ENCODE measurements at regions not wholly inside any gene's neighbourhood (a gene's known extent, or its start where the extent isn't known, plus 50 kb on each side); places are given as distances from the start of the nearest gene placed in this dataset.

GRCh38 chr3:20608054-20608738 lies 422.2 kb upstream of the SGO1 start:
- no peaks in the 10 kb centered on the region for H3K9me3 ChIP-seq (replicated peaks; ENCODE audit: control insufficient read depth, insufficient read depth, low read length)
- H3K27ac ChIP-seq (ENCODE audit: control insufficient read depth, insufficient read depth) = no peak overlapping the region
- 14% methylated on average over 4 of the region's 5 CpGs for WGBS (ENCODE audit: insufficient coverage, insufficient replicate concordance, low lambda C conversion rate, missing lambda C conversion rate)
- CTCF ChIA-PET = interaction anchor here (0.7 to 1.0 kb wide), 2 partner anchors 10 to 22 kb away, joined by 3 read pairs; no protein-coding TSS in a partner anchor
- H3K9ac ChIP-seq (ENCODE audit: control insufficient read depth, insufficient read depth, low read length) = no peak overlapping the region
- no peak overlapping the region for H3K4me3 ChIP-seq
- FAIRE-seq (no peak), DNase-seq (ENCODE audit: low read depth, low spot score) (no peak), ATAC-seq (no peak)
- BruUV-seq (replicated peaks) = no TSS peak
- in situ Hi-C loops (cut with MboI) (no loop called here), intact Hi-C loops (cut with micrococcal nuclease; ENCODE audit: unreplicated experiment) (no loop called here)
- no peak overlapping the region for H2AFZ ChIP-seq (ENCODE audit: control insufficient read depth, low read depth, low read length)
- POLR2A ChIA-PET = no interaction called here
- no peak overlapping the region for H3K4me2 ChIP-seq (ENCODE audit: control insufficient read depth, insufficient read depth)
- SMC1A ChIA-PET (ENCODE audit: uncharacterized antibody, unreplicated experiment) = no interaction called here
- H4K20me1 ChIP-seq (ENCODE audit: control insufficient read depth, insufficient read depth) = no peaks in the 10 kb centered on the region
- RAD21 ChIA-PET (ENCODE audit: unreplicated experiment) = no interaction called here
- H3K27me3 ChIP-seq (replicated peaks in 1 of 2; ENCODE audit: control insufficient read depth in 2 of 2, insufficient read depth in 2 of 2, low read length in 1 of 2) = no peaks in the 10 kb centered on the region
- TF ChIP-seq GABPA (IDR thresholded peaks at IDR 0.05; ENCODE audit: low read depth) (no peak), ZSCAN29 (IDR thresholded peaks at IDR 0.05) (no peak), ATF7 (IDR thresholded peaks at IDR 0.05; ENCODE audit: low read depth) (no peak), ZNF24 (IDR thresholded peaks at IDR 0.05) (no peak), LARP7 (IDR thresholded peaks at IDR 0.05) (no peak), POLR2A (IDR thresholded peaks at IDR 0.05; ENCODE audit: low read depth, low read length) (no peak), STAT1 (conservative IDR thresholded peaks at IDR 0.05) (no peak), EP300 (IDR thresholded peaks at IDR 0.05; ENCODE audit: borderline replicate concordance in 1 of 2, control insufficient read depth in 1 of 2, low read depth in 2 of 2, low read length in 2 of 2) (no peak), IKZF2 (IDR thresholded peaks at IDR 0.05) (no peak), PBX3 (IDR thresholded peaks at IDR 0.05; ENCODE audit: insufficient replicate concordance, low read depth, low read length) (no peak), ASH2L (IDR thresholded peaks at IDR 0.05; ENCODE audit: borderline replicate concordance, low read depth) (no peak), SIX5 (IDR thresholded peaks at IDR 0.05; ENCODE audit: low read depth, low read length, severe bottlenecking) (no peak), HDGF (IDR thresholded peaks at IDR 0.05) (no peak), IKZF1 (conservative IDR thresholded peaks at IDR 0.05) (no peak), CBX5 (IDR thresholded peaks at IDR 0.05; ENCODE audit: low read depth) (no peak), SPI1 (IDR thresholded peaks at IDR 0.05; ENCODE audit: borderline replicate concordance, insufficient read depth, low read depth, low read length) (no peak), KAT2A (conservative IDR thresholded peaks at IDR 0.05; ENCODE audit: control insufficient read depth, low read depth, low read length) (no peak)
- no peaks in the 10 kb centered on the region for H3K79me2 ChIP-seq (ENCODE audit: control insufficient read depth, insufficient read depth, low read length)
- H3K4me1 ChIP-seq (ENCODE audit: control insufficient read depth, insufficient read depth, low read length) = no peaks in the 10 kb centered on the region
- no peaks in the 10 kb centered on the region for H3K36me3 ChIP-seq (ENCODE audit: control insufficient read depth in 2 of 2, insufficient read depth in 2 of 2, low read length in 1 of 2)
